A549 (cell line): ENCODE measurements at regions not wholly inside any gene's neighbourhood (a gene's known extent, or its start where the extent isn't known, plus 50 kb on each side); places are given as distances from the start of the nearest gene placed in this dataset.

Experiments
- BHLHE40 ChIP-seq: IDR thresholded peaks from 2 replicates; pipeline ENCODE4 v1.6.1; 2012; ENCODE audit warnings: low read depth, low read length, inconsistent platforms
- KDM5A ChIP-seq: fragments of 200-600 bp; sonication (generic); IDR thresholded peaks from 2 replicates; pipeline ENCODE4 v1.6.1; 2016; ENCODE audit warnings: antibody characterized with exemption, mild to moderate bottlenecking
- POLR2A ChIP-seq: IDR thresholded peaks from 2 replicates; pipeline ENCODE4 v1.6.1; 2012; ENCODE audit warnings: mild to moderate bottlenecking, low read length
- RAD21 ChIP-seq, 2 experiments: fragments of >200 bp in 1 of 2; sonication (Bioruptor Twin) in 1 of 2; formaldehyde crosslinking in 1 of 2; IDR thresholded peaks in 1 of 2; conservative IDR thresholded peaks in 1 of 2; 2 replicates in 1 of 2; 3 replicates in 1 of 2; pipeline ENCODE4 v1.6.1; 2012 to 2018; ENCODE audit warnings: inconsistent platforms in 1 of 2
- RFX5 ChIP-seq: fragments of 450-650 bp; IDR thresholded peaks from 2 replicates; pipeline ENCODE4 v1.7.1; 2014; ENCODE audit warnings: antibody characterized with exemption, mild to moderate bottlenecking, moderate library complexity
- RNF2 ChIP-seq: fragments of 200-600 bp; sonication (generic); IDR thresholded peaks from 2 replicates; pipeline ENCODE4 v1.6.1; 2016; ENCODE audit warnings: low read depth, mild to moderate bottlenecking, antibody characterized with exemption, moderate library complexity, borderline replicate concordance
- TFCP2L1 ChIP-seq: fragments of 250-450 bp; sonication (Bioruptor Pico); IDR thresholded peaks from 2 replicates; pipeline ENCODE4 v1.5.0; 2021; ENCODE audit warnings: mild to moderate bottlenecking
- ZSCAN20 ChIP-seq: fragments of 250-450 bp; sonication (Bioruptor Pico); IDR thresholded peaks from 2 replicates; pipeline ENCODE4 v1.8.0; 2022; ENCODE audit warnings: mild to moderate bottlenecking, moderate library complexity
- TF ChIP-seq, protein P1 (sequence below): fragments of 450-650 bp; IDR thresholded peaks from 2 replicates; pipeline ENCODE4 v1.6.1; 2014; ENCODE audit warnings: antibody characterized with exemption
- TF ChIP-seq, protein P2 (sequence below): fragments of >200 bp; sonication (Bioruptor Twin); formaldehyde crosslinking; IDR thresholded peaks from 3 replicates; pipeline ENCODE4 v1.5.1; 2016
- TF ChIP-seq, protein P3 (sequence below): fragments of >200 bp; sonication (Bioruptor Twin); formaldehyde crosslinking; IDR thresholded peaks from 2 replicates; pipeline ENCODE4 v1.6.1; 2016

DNA sequence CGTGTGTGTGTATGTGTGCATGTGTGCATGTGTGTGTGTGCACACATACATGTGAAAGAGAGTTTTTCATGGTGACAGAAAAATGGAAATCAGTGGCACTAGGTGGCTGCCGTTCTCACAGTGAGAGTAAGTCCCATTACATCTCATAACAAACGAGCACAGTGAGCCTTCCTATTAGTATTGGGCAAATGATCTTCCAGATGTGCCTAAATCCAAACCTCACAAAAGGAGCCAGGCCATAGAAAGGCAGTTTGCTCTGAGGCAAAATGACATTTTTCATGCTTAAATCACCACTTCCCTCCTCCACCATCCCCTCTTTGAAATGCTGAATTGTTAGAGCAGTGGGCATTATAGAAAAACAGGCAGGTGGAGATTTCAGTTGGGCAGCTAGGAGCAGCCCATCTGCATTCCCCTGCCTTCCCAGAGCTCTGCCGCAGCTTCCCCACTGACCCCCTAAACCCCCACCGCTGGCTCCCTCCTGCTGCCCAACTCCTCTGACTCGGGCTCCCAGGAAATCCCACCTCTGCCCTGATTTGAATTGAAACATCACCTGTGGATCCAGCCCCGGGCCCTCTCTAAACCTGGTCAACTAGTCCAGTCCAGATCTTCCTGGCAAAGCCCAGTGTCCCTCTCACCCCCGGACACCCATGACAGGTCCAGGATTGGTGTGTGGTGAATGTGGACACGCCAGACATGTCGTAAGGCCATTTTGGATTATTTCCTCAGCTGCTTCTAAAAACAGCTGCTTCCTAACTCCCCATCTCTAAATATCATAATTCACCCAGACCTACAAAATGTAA, 190.5 kb downstream of the SEC16B start:
- no peak for TF ChIP-seq POLR2A
- TF ChIP-seq, protein P1, sequence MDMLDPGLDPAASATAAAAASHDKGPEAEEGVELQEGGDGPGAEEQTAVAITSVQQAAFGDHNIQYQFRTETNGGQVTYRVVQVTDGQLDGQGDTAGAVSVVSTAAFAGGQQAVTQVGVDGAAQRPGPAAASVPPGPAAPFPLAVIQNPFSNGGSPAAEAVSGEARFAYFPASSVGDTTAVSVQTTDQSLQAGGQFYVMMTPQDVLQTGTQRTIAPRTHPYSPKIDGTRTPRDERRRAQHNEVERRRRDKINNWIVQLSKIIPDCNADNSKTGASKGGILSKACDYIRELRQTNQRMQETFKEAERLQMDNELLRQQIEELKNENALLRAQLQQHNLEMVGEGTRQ = no peak
- TF ChIP-seq, protein P2, sequence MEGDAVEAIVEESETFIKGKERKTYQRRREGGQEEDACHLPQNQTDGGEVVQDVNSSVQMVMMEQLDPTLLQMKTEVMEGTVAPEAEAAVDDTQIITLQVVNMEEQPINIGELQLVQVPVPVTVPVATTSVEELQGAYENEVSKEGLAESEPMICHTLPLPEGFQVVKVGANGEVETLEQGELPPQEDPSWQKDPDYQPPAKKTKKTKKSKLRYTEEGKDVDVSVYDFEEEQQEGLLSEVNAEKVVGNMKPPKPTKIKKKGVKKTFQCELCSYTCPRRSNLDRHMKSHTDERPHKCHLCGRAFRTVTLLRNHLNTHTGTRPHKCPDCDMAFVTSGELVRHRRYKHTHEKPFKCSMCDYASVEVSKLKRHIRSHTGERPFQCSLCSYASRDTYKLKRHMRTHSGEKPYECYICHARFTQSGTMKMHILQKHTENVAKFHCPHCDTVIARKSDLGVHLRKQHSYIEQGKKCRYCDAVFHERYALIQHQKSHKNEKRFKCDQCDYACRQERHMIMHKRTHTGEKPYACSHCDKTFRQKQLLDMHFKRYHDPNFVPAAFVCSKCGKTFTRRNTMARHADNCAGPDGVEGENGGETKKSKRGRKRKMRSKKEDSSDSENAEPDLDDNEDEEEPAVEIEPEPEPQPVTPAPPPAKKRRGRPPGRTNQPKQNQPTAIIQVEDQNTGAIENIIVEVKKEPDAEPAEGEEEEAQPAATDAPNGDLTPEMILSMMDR = no peak
- TF ChIP-seq RNF2 = no peak
- no peak for TF ChIP-seq KDM5A
- TF ChIP-seq RFX5 = no peak
- TF ChIP-seq BHLHE40 = no peak
- no peak for TF ChIP-seq TFCP2L1
- no peak for TF ChIP-seq RAD21 (conservative IDR thresholded peaks at IDR 0.05 in 1 of 2, IDR thresholded peaks at IDR 0.05 in 1 of 2)
- TF ChIP-seq, protein P3, sequence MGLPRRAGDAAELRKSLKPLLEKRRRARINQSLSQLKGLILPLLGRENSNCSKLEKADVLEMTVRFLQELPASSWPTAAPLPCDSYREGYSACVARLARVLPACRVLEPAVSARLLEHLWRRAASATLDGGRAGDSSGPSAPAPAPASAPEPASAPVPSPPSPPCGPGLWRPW = no peak
- no peak for TF ChIP-seq ZSCAN20 (CRISPR knock-in tag)
